Lower leg skin (tissue), 4 donors: ENCODE measurements at regions not wholly inside any gene's neighbourhood (a gene's known extent, or its start where the extent isn't known, plus 50 kb on each side); places are given as distances from the start of the nearest gene placed in this dataset.

ENCODE experiments used
- DNase-seq, 2 donors: peaks; one replicate each; pipeline ENCODE4 v3.0.0-alpha.2; 2019; ENCODE audit warnings: low spot score in 2 of 2
- H3K4me3 ChIP-seq: fragments of 200-600 bp; sonication (generic); 2 replicates; pipeline ENCODE4 v1.5.1; 2017; ENCODE audit warnings: mild to moderate bottlenecking, low read depth; ENCODE audit not compliant: poor library complexity, severe bottlenecking
- POLR2A ChIP-seq, 2 donors: fragments of 450-650 bp; IDR thresholded peaks; one replicate each; pipeline ENCODE4 v1.6.1; 2016 to 2017; ENCODE audit warnings: antibody characterized with exemption in 2 of 2, mild to moderate bottlenecking in 1 of 2, moderate library complexity in 1 of 2
- WGBS, 2 donors: methylation state at CpG; one replicate each; pipeline ENCODE4 v1.1.5; 2018; 5-methylcytosine and 5-hydroxymethylcytosine counted together
- intact Hi-C: fragments of 100-400 bp; cut with DNase I; formaldehyde crosslinking; loops from one replicate; pipeline ENCODE4 v1.15.0; 2023; ENCODE audit warnings: low total_unique reads
- TF ChIP-seq, protein P1 (sequence below), 3 donors: fragments of 450-650 bp; IDR thresholded peaks; one replicate each; pipeline ENCODE4 v1.5.1; 2016; ENCODE audit warnings: antibody characterized with exemption in 3 of 3, mild to moderate bottlenecking in 3 of 3, moderate library complexity in 2 of 3

DNA sequence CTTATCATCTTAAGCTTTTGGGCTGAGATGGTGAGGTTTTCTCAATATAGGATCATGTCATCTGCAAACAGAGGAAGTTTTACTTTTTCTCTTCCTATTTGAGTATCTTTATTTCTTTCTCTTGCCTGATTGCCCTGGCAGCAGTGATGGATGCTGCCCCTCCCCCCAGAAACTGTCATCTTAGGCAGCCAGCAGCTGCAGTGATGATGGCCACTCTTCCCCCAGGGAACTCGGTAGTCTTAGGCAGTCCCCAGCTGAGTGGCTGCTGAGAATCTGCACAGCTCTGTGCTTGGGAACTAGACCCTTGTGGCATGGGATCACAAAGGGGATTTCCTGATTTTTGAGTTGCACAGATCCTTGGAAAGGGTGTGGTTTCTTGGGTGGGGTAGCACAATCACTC is 791.1 kb upstream of the ALCAM start:
- intact Hi-C loops, result no loop called here
- WGBS, 2 donors, result 57 to 75% methylated on average over 1 of the region's 1 CpG
- TF ChIP-seq, protein P1, sequence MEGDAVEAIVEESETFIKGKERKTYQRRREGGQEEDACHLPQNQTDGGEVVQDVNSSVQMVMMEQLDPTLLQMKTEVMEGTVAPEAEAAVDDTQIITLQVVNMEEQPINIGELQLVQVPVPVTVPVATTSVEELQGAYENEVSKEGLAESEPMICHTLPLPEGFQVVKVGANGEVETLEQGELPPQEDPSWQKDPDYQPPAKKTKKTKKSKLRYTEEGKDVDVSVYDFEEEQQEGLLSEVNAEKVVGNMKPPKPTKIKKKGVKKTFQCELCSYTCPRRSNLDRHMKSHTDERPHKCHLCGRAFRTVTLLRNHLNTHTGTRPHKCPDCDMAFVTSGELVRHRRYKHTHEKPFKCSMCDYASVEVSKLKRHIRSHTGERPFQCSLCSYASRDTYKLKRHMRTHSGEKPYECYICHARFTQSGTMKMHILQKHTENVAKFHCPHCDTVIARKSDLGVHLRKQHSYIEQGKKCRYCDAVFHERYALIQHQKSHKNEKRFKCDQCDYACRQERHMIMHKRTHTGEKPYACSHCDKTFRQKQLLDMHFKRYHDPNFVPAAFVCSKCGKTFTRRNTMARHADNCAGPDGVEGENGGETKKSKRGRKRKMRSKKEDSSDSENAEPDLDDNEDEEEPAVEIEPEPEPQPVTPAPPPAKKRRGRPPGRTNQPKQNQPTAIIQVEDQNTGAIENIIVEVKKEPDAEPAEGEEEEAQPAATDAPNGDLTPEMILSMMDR (IDR thresholded peaks at IDR 0.05), result no peak
- no peak for TF ChIP-seq POLR2A (IDR thresholded peaks at IDR 0.05)
- H3K4me3 ChIP-seq, result no peak overlapping the region
- DNase-seq, result no peak

GRCh38 chr3:104578558-104578957 is 788.2 kb upstream of the ALCAM start:
- no peak for DNase-seq
- no peak overlapping the region for H3K4me3 ChIP-seq
- no peak for TF ChIP-seq POLR2A (IDR thresholded peaks at IDR 0.05)
- TF ChIP-seq, protein P1 (IDR thresholded peaks at IDR 0.05), result no peak
- 78 to 86% methylated on average over 3 of the region's 3 CpGs for WGBS, 2 donors
- intact Hi-C loops, result no loop called here

- DNase-seq, result no peak
- no peak overlapping the region for H3K4me3 ChIP-seq
- no peak for TF ChIP-seq POLR2A (IDR thresholded peaks at IDR 0.05)
- TF ChIP-seq, protein P1 (IDR thresholded peaks at IDR 0.05), result no peak
- intact Hi-C loops, result no loop called here
Measured at GRCh38 chr3:104582092-104582491, 784.6 kb upstream of the ALCAM start.

DNA sequence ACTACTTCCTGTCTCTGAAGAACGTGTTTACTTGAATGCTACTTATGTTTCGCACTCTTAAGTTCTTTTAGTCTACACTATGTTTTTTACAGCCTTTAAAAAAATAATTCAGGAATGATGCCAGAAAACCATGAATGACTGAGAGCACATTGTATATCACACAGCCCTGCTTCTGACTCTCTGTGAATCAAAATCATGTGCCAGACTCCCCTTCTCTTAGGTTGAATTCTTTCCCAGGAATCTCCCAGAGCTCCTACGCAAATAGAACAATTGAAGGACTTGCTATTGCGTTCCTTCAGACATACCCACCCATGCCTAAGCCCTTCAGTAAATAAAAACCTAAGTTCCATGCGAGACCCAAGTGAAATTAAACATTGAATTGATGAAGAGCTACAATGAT is 782.0 kb upstream of the ALCAM start:
- WGBS, 2 donors, result 70 to 74% methylated on average over 5 of the region's 5 CpGs
- TF ChIP-seq, protein P1 (IDR thresholded peaks at IDR 0.05), result no peak
- TF ChIP-seq POLR2A (IDR thresholded peaks at IDR 0.05), result no peak
- intact Hi-C loops, result no loop called here

DNA sequence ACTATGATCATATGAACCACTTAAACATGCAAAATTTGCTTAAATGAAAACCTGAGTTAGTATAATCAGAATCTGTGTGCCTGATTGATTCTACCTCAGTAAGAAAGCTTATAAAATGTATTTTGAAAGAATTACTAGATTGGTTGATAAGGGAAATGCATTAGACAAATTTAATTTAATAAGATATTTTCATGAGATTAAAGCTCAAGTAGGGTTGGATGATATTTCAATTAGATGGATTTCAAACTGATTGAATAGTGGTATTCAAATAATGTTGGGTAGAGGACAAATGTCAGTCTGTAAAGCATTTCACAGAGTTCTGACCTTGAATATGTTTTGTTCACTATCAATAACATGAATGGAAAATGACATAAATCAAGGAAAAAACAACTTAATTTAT is 780.4 kb upstream of the ALCAM start:
- no peak for DNase-seq
- no peak for TF ChIP-seq POLR2A (IDR thresholded peaks at IDR 0.05)
- TF ChIP-seq, protein P1 (IDR thresholded peaks at IDR 0.05), result no peak
- intact Hi-C loops, result no loop called here
- no peak overlapping the region for H3K4me3 ChIP-seq

More for the DNA sequence above, 782.0 kb upstream of the ALCAM start:
- H3K4me3 ChIP-seq, result no peak overlapping the region
- no peak for DNase-seq

- H3K4me3 ChIP-seq, result no peak overlapping the region
- intact Hi-C loops, result no loop called here
- 83 to 84% methylated on average over 3 of the region's 3 CpGs for WGBS, 2 donors
- DNase-seq, result no peak
- TF ChIP-seq, protein P1 (IDR thresholded peaks at IDR 0.05), result no peak
- TF ChIP-seq POLR2A (IDR thresholded peaks at IDR 0.05), result no peak
Measured at GRCh38 chr3:104588442-104588841, 778.3 kb upstream of the ALCAM start.
